Activated naive CD8-positive, alpha-beta T cell treated with anti-CD3 and anti-CD28 coated beads, Interleukin-2, amount 50 U/mL, for 24 hours (primary cell): ENCODE measurements at regions not wholly inside any gene's neighbourhood (a gene's known extent, or its start where the extent isn't known, plus 50 kb on each side); places are given as distances from the start of the nearest gene placed in this dataset.
A peak's percentile ranks its signal among the peaks of the same experiment; 100 is the strongest.
"Not testable (repeated sequence)": the region's sequence is repeated elsewhere in the genome, so short reads cannot be mapped to it uniquely, and the experiment has no call there.

Experiments
- ATAC-seq: fragments of 150-1000 bp; cut with Tn5 transposase; one replicate; pipeline ENCODE4 v1.10.0; 2021
- DNase-seq: peaks from one replicate; pipeline ENCODE4 v3.0.0; 2021
- H3K27ac Mint-ChIP-seq: one replicate; pipeline ENCODE4 v1.8.0; 2021; ENCODE audit warnings: mild to moderate bottlenecking, mixed read lengths
- H3K27me3 Mint-ChIP-seq: one replicate; pipeline ENCODE4 v1.8.0; 2021; ENCODE audit warnings: mixed read lengths
- H3K36me3 Mint-ChIP-seq: one replicate; pipeline ENCODE4 v1.8.0; 2021; ENCODE audit warnings: low read depth, mixed read lengths
- H3K4me1 Mint-ChIP-seq: one replicate; pipeline ENCODE4 v1.8.0; 2021; ENCODE audit warnings: mixed read lengths
- H3K4me3 Mint-ChIP-seq: one replicate; pipeline ENCODE4 v1.8.0; 2021; ENCODE audit warnings: mild to moderate bottlenecking, moderate library complexity, mixed read lengths
- H3K9me3 Mint-ChIP-seq: one replicate; pipeline ENCODE4 v1.8.0; 2021; ENCODE audit warnings: mixed read lengths

DNA sequence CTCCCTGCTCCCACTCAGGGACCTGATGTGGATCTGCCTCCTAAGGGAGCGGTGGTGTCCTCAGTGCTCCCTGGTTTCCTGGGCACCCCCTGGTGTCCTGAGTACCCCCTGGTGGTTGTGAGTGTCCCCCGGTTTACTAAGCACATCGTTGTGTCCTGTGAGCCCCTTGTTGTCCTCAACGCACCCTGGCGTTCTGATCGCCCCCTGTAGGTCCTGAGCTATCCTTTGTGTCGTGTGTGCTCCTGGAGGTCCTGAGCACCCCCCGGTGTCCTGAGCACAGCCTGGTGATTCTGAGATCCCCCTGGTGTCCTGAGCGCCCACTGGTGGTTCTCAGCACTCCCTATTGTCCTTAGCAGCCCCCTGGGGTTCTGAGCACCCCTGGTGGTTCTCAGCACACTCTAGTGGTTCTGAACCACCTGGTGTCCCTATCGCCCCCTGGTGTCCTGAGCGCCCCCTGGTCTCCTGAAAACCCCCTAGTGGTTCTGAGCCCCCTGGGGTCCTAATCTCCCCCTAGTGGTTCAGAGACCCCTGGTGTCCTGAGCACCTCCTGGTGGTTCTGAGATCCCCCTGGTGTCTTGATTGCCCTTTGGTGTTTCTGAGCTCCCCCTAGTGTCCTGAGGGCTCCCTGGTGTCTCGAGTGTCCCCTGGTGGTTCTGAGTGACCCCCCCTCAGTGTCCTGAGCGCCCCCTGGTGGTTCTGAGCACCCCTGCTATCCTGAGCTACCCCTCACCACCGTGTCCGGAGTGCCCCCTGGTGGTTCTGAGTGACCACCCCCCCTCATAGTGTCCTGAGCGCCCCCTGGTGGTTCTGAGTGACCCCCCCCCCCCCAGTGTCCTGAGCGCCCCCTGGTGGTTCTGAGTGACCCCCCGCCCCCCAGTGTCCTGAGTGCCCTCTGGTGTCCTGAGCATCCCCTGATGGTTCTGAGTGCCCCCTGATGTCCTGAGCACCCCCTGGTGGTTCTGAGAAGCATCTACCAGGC lies 615.1 kb downstream of the TMEM121 start:
- DNase-seq (peak; percentile 73), ATAC-seq (peak; percentile 36)
- no peaks in the 10 kb centered on the region for H3K9me3 Mint-ChIP-seq
- peaks cover 5% of the 10 kb centered on the region for H3K4me1 Mint-ChIP-seq
- H3K36me3 Mint-ChIP-seq, result no peaks in the 10 kb centered on the region
- H3K4me3 Mint-ChIP-seq, result no peak overlapping the region
- no peak overlapping the region for H3K27ac Mint-ChIP-seq
- H3K27me3 Mint-ChIP-seq, result no peaks in the 10 kb centered on the region

DNA sequence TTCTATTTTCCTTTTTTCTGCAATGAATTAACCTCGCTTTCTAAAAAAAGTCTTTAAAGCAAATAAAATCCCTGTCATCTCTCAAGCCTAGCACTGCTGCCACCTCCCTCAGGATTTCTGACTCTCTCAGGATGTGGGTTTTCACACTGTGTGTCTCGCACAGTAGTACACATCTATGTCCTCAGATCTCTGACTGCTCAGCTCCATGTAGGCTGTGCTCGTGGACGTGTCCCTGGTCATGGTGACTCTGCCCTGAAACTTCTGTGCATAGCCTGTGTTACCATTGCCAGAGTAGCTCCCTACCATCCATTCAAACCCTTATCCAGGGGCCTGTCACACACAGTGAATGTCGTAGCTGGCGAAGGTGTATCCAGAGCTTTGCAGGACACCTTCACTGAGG lies 619.3 kb downstream of the TMEM121 start:
- not testable (repeated sequence) for H3K27me3 Mint-ChIP-seq, DNase-seq, H3K4me1 Mint-ChIP-seq, H3K36me3 Mint-ChIP-seq, H3K4me3 Mint-ChIP-seq, ATAC-seq, H3K9me3 Mint-ChIP-seq, H3K27ac Mint-ChIP-seq

DNA sequence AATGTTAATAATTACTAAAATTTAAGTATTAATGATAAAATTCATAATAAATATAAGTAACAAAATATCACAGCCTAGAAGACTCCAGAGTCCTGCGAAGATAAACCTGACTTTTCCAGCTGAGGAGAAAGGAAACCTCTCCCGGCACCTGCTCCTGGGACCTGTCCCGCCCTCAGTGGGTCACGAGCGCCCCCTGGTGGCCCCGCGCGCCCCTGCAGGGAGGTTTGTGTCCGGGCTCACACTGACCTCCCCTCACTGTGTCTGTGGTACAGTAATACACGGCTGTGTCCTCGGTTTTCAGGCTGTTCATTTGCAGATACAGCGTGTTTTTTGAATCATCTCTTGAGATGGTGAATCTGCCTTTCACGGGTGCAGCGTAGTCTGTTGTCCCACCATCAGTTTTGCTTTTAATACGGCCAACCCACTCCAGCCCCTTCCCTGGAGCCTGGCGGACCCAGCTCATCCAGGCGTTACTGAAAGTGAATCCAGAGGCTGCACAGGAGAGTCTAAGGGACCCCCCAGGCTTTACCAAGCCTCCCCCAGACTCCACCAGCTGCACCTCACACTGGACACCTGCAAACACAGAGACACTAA lies 627.1 kb downstream of the TMEM121 start:
- H3K4me3 Mint-ChIP-seq, H3K9me3 Mint-ChIP-seq, H3K27ac Mint-ChIP-seq, H3K36me3 Mint-ChIP-seq, H3K4me1 Mint-ChIP-seq, ATAC-seq: not testable (repeated sequence)
- peak; percentile 91 for DNase-seq
- H3K27me3 Mint-ChIP-seq, result peaks cover 10% of the 10 kb centered on the region

DNA sequence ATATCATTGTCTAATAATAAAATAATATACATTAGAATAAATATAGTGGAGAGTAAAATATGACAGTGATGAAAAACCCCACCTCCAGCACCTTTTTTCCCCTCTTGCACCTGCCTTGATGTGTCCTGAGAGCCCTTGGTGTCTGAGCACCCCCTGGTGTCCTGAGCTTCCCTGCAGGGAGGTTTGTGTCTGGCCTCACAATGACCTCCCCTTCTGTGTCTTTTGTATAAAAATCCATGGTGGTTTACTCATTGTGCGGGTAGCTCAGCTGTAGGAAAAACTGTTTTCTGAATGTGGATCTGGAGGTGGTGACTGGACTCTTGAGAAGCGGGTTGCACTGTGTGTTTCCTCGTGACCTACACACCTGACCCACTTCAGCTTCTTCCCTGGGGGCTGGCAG lies 636.9 kb downstream of the TMEM121 start:
- Mint-ChIP-seq H3K27me3 (peaks cover 12% of the 10 kb centered on the region), H3K4me3 (no peak overlapping the region), H3K36me3 (no peaks in the 10 kb centered on the region), H3K9me3 (no peaks in the 10 kb centered on the region), H3K27ac (no peak overlapping the region), H3K4me1 (peaks cover 9% of the 10 kb centered on the region)
- ATAC-seq, result no peak
- DNase-seq, result no peak

DNA sequence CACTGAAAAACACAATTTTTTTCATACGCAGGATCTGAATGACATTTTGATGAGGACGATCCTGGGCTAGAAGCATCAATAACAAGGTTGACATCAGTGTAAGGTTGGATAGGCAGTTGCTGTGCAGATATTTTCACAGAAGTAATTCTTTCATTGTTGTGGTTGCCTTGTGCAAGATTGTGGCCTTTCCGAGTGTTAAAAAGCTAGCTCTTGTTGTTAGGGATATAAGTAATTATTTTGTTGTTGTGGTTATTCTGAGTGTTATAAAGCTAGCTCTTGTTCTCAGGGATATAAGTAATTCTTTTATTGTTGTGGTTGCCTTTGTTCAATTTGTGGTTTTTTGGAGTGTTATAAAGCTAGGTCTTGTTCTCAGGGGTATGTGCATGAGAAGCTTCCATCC lies 637.4 kb downstream of the TMEM121 start:
- not testable (repeated sequence) for ATAC-seq, H3K9me3 Mint-ChIP-seq, H3K27me3 Mint-ChIP-seq, H3K4me3 Mint-ChIP-seq, H3K36me3 Mint-ChIP-seq, DNase-seq, H3K4me1 Mint-ChIP-seq, H3K27ac Mint-ChIP-seq

DNA sequence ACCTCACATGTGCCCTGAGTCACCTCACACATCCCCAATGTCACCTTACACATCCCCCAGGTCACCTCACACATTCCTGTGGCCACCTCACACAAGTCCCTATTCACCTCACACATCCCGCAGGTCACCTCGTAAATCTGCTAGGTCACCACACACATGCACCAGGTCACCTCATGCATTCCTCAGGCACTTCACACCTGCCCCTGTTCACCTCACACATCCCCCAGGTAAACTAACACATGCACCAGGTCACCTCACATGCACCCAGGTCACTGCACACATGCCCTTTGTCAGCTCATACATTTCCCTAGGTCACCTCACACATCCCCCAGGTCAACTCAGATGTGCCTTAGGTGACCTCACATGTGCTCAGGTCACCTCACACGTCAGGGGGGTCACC lies 639.8 kb downstream of the TMEM121 start:
- no peaks in the 10 kb centered on the region for H3K36me3 Mint-ChIP-seq
- no peak overlapping the region for H3K27ac Mint-ChIP-seq
- DNase-seq (no peak), ATAC-seq (no peak)
- H3K9me3 Mint-ChIP-seq, result no peaks in the 10 kb centered on the region
- H3K27me3 Mint-ChIP-seq, result peaks cover 6% of the 10 kb centered on the region
- H3K4me1 Mint-ChIP-seq, result peaks cover 18% of the 10 kb centered on the region
- no peak overlapping the region for H3K4me3 Mint-ChIP-seq

DNA sequence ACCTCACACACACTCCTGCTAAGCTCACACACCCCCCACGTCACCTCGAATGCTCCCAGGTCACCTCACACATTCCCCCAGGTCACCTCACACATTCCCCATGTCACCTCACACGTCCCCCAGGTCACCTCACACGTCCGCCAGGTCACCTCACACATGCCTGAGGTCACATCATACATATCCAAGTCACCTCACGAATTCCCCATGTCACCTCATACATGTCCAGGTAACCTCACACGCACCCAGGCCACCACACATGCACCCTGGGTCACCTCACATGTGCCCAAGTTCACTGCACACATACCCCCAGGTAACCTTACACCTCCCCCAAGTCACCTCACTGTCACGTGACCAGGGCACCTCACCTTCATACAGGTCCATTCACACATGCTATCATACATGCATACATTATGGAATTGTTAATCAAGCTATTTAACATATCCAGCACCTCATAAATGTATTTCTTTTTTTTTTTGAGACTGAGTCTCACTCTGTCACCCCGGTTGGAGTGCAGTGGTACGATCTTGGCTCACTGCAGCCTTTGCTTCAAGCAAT lies 640.3 kb downstream of the TMEM121 start:
- peaks cover 5% of the 10 kb centered on the region for H3K27me3 Mint-ChIP-seq
- peaks cover 18% of the 10 kb centered on the region for H3K4me1 Mint-ChIP-seq
- no peak overlapping the region for H3K27ac Mint-ChIP-seq
- DNase-seq (no peak), ATAC-seq (no peak)
- no peak overlapping the region for H3K4me3 Mint-ChIP-seq
- no peaks in the 10 kb centered on the region for H3K36me3 Mint-ChIP-seq
- no peaks in the 10 kb centered on the region for H3K9me3 Mint-ChIP-seq

DNA sequence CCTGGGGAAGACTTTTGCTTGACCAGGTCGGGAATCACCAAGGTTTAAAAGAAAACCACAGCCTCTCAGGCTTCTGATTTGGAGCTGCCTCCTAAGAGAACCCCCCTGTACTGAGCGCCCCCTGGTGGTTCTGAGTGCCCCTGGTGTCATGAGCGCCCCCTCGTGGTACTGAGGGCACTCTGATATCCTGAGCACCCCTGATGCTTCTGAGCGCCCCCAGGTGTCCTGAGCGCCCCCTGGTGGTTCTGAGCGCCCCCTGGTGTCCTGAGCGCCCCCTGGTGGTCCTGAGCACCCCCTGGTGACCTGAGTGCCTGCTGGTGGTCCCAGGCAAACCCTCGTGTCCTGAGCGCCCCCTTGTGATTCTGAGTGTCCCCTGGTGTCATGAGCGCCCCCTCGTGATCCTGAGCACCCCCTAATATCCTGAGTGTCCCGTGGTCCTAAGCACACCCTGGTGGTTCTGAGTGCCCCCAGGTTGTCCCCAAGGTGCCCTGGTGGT lies 643.8 kb downstream of the TMEM121 start:
- DNase-seq, result peak; percentile 83
- not testable (repeated sequence) for H3K27me3 Mint-ChIP-seq, H3K36me3 Mint-ChIP-seq, H3K27ac Mint-ChIP-seq, ATAC-seq, H3K4me3 Mint-ChIP-seq, H3K9me3 Mint-ChIP-seq
- H3K4me1 Mint-ChIP-seq, result peaks cover 35% of the 10 kb centered on the region

DNA sequence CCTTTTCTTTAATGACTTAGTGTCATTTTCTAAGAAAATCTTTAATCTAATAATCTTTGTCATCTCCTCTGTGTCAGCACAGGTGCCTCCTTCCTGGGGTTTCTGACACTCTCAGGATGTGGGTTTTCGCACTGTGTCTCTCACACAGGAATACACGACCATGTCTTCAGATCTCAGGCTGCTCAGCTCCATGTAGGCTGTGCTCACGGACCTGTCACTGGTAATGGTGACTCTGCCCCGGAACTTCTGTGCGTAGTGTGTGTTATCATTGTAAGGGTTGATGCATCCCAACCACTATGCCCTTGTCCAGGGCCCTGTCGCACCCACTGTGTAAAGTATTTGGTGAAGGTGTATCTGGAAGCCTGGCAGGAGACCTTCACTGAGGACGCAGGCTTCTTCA lies 647.8 kb downstream of the TMEM121 start:
- ATAC-seq, result peak; percentile 42
- H3K9me3 Mint-ChIP-seq, result no peaks in the 10 kb centered on the region
- no peak overlapping the region for H3K4me3 Mint-ChIP-seq
- peaks cover 1% of the 10 kb centered on the region for H3K27me3 Mint-ChIP-seq
- no peaks in the 10 kb centered on the region for H3K36me3 Mint-ChIP-seq
- no peak overlapping the region for H3K27ac Mint-ChIP-seq
- peaks cover 54% of the 10 kb centered on the region for H3K4me1 Mint-ChIP-seq
- DNase-seq, result peak; percentile 29

DNA sequence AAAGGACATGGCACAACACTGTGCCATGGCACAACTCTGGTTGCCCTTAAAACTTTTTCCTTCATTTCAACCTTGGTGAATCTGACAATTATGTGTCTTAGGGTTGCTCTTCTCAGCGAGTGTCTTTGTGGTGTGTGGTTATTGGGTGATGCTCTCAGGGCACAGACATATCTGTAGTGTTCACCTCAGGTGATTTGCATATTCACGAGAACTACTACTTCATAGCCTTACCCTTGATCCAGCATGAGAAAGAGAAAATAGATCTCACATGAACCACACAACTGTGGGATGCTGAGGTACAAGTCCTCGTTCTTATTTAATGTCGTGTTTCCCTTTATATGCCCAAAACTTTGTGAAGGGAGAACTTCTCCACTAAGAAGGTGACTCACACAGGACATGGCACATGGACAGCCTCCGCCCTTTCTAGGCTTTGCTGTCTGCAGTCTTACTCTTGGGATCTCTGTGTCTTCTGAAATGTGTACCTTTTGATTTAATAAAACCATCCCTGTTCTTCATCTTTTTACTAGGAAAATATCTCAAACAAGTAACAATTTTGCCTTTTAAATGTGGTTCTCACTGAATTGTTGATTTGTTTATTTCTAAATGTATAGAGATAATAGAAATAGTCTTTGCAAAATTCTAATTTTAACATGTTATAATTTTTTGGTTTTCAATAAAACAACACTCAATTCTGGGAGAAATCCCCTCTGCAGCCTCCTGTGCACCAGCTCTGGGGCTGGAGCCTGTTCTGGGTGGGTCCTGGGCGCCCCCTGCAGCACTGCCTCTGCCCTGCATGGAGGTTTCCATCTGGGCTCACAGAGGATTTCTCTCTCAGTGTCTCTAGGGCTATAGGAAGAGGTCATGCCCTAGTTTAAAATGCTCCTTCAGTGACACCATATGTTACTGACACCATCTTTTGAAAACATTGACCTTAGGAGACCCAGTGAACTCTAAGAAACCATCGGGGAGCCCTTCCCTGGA lies 651.2 kb downstream of the TMEM121 start:
- H3K4me3 Mint-ChIP-seq, H3K27me3 Mint-ChIP-seq: not testable (repeated sequence)
- peak overlapping the region; percentile 49 for H3K27ac Mint-ChIP-seq

DNA sequence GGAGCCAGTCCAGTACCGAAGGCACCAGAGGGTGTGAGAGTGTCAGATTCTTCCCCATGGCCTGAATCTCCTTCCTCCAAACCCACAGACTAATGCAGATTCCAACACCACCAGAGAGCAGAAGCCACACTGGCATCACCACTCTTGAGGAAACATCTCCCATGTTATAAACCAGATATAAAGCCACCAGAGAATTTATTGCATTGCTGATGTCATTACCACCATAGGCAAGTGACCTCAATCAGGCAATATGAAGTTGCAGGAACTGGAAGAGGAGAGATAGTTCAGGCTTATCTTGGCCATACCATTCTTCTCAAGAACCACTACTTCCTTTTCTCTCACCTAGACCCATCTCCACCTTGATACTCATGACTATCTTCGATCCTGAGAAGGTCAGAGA lies 653.4 kb downstream of the TMEM121 start:
- H3K9me3 Mint-ChIP-seq, result no peaks in the 10 kb centered on the region
- H3K4me3 Mint-ChIP-seq, result no peak overlapping the region
- H3K27ac Mint-ChIP-seq, result no peak overlapping the region
- H3K36me3 Mint-ChIP-seq, result no peaks in the 10 kb centered on the region
- ATAC-seq, result no peak
- peaks cover 7% of the 10 kb centered on the region for H3K27me3 Mint-ChIP-seq
- DNase-seq, result no peak
- peaks cover 40% of the 10 kb centered on the region for H3K4me1 Mint-ChIP-seq

More for the DNA sequence above, 651.2 kb downstream of the TMEM121 start:
- ATAC-seq, result peak; percentile 99
- not testable (repeated sequence) for H3K36me3 Mint-ChIP-seq, H3K9me3 Mint-ChIP-seq, DNase-seq
- H3K4me1 Mint-ChIP-seq, result peaks cover 45% of the 10 kb centered on the region

DNA sequence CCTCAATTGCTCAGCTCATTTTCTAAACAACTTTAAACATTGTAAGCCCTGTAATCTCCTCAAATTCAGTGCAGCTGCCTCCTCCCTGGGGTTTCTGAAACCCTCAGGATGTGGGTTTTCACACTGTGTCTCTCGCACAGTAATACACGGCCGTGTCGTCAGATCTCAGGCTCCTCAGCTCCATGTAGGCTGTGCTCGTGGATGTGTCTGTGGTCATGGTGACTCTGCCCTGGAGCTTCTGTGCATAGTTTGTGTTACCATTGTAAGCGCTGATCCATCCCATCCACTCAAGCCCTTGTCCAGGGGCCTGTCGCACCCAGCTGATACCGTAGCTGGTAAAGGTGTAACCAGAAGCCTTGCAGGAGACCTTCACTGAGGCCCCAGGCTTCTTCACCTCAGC lies 658.4 kb downstream of the TMEM121 start:
- DNase-seq, result peak; percentile 48
- not testable (repeated sequence) for H3K4me3 Mint-ChIP-seq

DNA sequence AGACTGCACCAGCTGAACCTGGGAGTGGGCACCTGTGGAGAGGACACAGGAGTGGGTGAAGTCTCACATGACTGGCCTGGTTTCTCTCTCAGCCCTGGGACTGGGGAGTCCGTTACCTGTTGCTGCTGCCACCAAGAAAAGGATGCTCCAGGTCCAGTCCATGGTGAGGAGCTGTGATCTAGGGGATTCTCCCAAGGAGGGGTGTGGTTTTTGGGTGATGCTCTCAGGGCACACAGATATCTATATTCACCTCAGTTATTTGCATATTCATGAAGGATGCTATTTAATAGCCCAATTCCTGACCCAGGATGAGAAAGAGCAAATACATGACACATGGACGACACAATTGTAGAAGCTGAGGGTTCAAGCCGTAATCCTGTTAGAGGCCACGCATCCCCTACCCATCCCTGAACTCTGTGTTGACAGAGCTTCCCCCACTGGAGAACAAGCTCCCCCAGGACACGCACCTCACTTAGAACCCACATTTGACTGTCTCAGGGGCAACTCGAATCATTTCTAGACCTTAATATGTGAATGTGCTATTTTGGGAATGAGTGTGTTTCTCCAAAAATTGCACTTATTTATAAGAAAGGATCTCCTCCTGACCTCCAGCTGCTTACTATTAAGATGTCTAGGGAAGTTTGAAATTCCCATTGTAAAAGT lies 658.9 kb downstream of the TMEM121 start:
- H3K36me3 Mint-ChIP-seq, H3K27ac Mint-ChIP-seq, H3K4me3 Mint-ChIP-seq, ATAC-seq, DNase-seq, H3K9me3 Mint-ChIP-seq: not testable (repeated sequence)
- Mint-ChIP-seq H3K27me3 (peaks cover 17% of the 10 kb centered on the region), H3K4me1 (peaks cover 25% of the 10 kb centered on the region)

More for the DNA sequence above, 658.4 kb downstream of the TMEM121 start:
- peak; percentile 86 for ATAC-seq
- not testable (repeated sequence) for H3K36me3 Mint-ChIP-seq, H3K27ac Mint-ChIP-seq, H3K9me3 Mint-ChIP-seq
- peaks cover 25% of the 10 kb centered on the region for H3K4me1 Mint-ChIP-seq
- H3K27me3 Mint-ChIP-seq, result peaks cover 15% of the 10 kb centered on the region
